ENCODE measurements at regions not wholly inside any gene's neighbourhood (a gene's known extent, or its start where the extent isn't known, plus 50 kb on each side); places are given as distances from the start of the nearest gene placed in this dataset.

GRCh38 chr12:125687403-125687802 is 622.2 kb downstream of the AACS start:
- H3K79me2 ChIP-seq (ENCODE audit: insufficient read depth, low read length): no peaks in the 10 kb centered on the region
- Mint-ChIP-seq H3K4me1 (no peaks in the 10 kb centered on the region; a peak in 1 of 4 replicates), H3K27me3 (ENCODE audit: low read depth) (peaks cover 32% of the 10 kb centered on the region), H3K4me3 (no peak overlapping the region; a peak in 1 of 5 replicates), H3K36me3 (ENCODE audit: insufficient read depth in 1 of 3, low read depth in 3 of 3) (no peaks in the 10 kb centered on the region; a peak in 1 of 7 replicates), H3K27ac (no peak overlapping the region), H3K9me3 (no peaks in the 10 kb centered on the region)
- no peaks in the 10 kb centered on the region for H4K20me1 ChIP-seq (ENCODE audit: control insufficient read depth, insufficient read depth, insufficient read length)
- H3K4ac ChIP-seq (ENCODE audit: low read depth, low read length): no peak overlapping the region
- H3K23ac ChIP-seq (ENCODE audit: insufficient read length, low read depth, low read length): no peak overlapping the region
- no peak overlapping the region for H4K91ac ChIP-seq (ENCODE audit: insufficient read length, low read depth, low read length)
- H3K9ac ChIP-seq (ENCODE audit: extremely low read depth, insufficient read length, low read length): no peak overlapping the region
- no peaks in the 10 kb centered on the region for H3K4me1 ChIP-seq (ENCODE audit: insufficient read depth, low read length)
- H2BK12ac ChIP-seq (ENCODE audit: insufficient read length, low read depth, low read length): no peak overlapping the region
- H2AK5ac ChIP-seq (ENCODE audit: insufficient read length, low read length): no peak overlapping the region
- H3K56ac ChIP-seq (ENCODE audit: insufficient read length, low read depth, low read length): no peak overlapping the region
- H3K79me1 ChIP-seq (ENCODE audit: insufficient read depth, low read depth, low read length, poor library complexity, severe bottlenecking): no peaks in the 10 kb centered on the region
- H4K5ac ChIP-seq (ENCODE audit: insufficient read length, low read depth, low read length): no peak overlapping the region
- WGBS (ENCODE audit: extremely low coverage, insufficient read length, low lambda C conversion rate): no CpG with 5 or more reads among the region's 3 CpGs
- no peak overlapping the region for H2BK5ac ChIP-seq (ENCODE audit: insufficient read length, low read length)
- H3K9me3 ChIP-seq (ENCODE audit: control insufficient read depth, low read depth, low read length): no peaks in the 10 kb centered on the region
- no peak overlapping the region for H3K4me2 ChIP-seq (ENCODE audit: insufficient read depth, insufficient read length, low read length)
- no peak overlapping the region for H4K8ac ChIP-seq (replicated peaks; ENCODE audit: insufficient read length, low read depth, low read length)
- H2AFZ ChIP-seq (ENCODE audit: low read length): no peak overlapping the region
- peaks cover 3% of the 10 kb centered on the region for H3K23me2 ChIP-seq (ENCODE audit: insufficient read length, low read depth, low read length, poor library complexity, severe bottlenecking)
- H3K27me3 ChIP-seq (ENCODE audit: insufficient read depth, low read length): no peaks in the 10 kb centered on the region
- DNase-seq: no peak
- no peak overlapping the region for H3K18ac ChIP-seq (ENCODE audit: insufficient read length, low read depth, low read length)
- no peak overlapping the region for H3T11ph ChIP-seq (ENCODE audit: low read length)
- TF ChIP-seq CTCF (conservative IDR thresholded peaks at IDR 0.05): no peak
- no peak overlapping the region; the same call in 1 of the 2 replicates for H3K14ac ChIP-seq (ENCODE audit: insufficient read depth, low read length)
- no peak overlapping the region for H2BK20ac ChIP-seq (ENCODE audit: low read depth, low read length, poor library complexity, severe bottlenecking)
- H2BK15ac ChIP-seq (ENCODE audit: low read depth, low read length): no peak overlapping the region
- H3K27ac ChIP-seq (ENCODE audit: insufficient read length, low read depth, low read length): no peak overlapping the region
- no peak overlapping the region for H2BK120ac ChIP-seq (ENCODE audit: low read depth, low read length, poor library complexity, severe bottlenecking)

Data from H9 (cell line).